WI38 (cell line): ENCODE measurements at regions not wholly inside any gene's neighbourhood (a gene's known extent, or its start where the extent isn't known, plus 50 kb on each side); places are given as distances from the start of the nearest gene placed in this dataset.

Experiments
- H3K4me3 ChIP-seq: 2 replicates; pipeline ENCODE4 v1.5.1; 2011; ENCODE audit warnings: low read depth, mild to moderate bottlenecking, control low read depth, low read length
- CTCF ChIP-seq: IDR thresholded peaks from 2 replicates; pipeline ENCODE4 v1.5.1; 2012; ENCODE audit warnings: low read depth, mild to moderate bottlenecking, control low read depth, low read length

DNA sequence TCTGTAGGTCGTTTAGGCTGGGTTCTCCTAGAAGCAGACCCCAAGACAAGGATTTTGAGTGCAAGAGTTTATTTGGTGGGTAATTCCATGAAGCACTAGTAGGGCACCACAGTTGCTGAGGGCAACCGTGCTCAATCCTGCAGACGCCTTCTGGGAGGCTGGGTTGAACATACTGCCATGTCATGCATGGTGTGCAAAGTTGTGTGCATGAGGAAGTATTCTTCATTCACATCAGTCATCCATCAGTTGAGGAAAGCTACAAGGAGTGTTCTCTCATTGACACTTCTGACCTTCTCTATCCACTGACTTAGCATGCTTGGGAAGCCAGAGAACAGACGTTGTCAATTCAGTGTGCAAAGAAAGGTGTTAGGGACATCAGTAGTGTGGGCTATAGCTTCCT lies 179.2 kb downstream of the PTPN11 start:
- TF ChIP-seq CTCF: no peak
- H3K4me3 ChIP-seq: no peak overlapping the region

DNA sequence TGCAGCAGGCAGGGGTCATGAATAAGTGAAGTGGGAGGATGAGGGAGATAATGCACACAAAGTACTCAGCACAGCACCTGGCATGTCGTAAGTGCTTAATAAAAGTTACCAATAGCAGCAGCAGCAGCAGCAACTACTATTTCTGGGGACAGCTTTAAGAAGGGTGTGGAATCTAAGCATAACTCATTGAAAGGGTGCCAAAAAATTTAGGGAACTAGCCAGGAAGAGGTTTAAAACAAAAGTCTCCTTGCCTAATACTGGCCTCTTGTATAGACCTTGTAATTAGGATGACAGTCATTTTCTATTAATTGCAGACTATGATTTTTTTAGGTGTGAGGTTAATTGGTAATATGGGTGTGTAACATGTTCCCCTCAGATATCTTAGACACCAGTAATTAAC lies 179.9 kb downstream of the PTPN11 start:
- TF ChIP-seq CTCF: no peak
- no peak overlapping the region for H3K4me3 ChIP-seq

DNA sequence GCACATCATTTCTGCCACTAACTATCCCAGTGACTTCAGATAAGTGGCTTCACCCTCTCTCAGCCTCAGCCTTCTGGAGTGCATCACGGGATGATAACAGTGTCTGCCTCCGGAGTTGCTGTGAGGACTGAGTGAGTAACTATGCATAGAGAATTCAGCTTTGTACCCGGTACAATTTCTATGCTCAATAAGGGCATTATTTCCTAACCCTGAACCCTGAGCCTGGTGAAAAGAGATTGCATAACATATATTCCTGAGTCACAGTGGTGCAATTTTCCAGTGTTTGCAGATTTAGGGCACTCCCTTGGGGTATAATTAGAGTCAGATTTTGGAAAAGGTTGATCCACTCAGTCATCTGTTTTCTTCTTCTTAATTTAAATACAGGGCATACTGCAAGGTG lies 181.1 kb downstream of the PTPN11 start:
- TF ChIP-seq CTCF: no peak
- no peak overlapping the region for H3K4me3 ChIP-seq

GRCh38 chr12:112602150-112602549 lies 183.4 kb downstream of the PTPN11 start:
- no peak overlapping the region for H3K4me3 ChIP-seq
- TF ChIP-seq CTCF: no peak

- TF ChIP-seq CTCF: no peak
Measured at GRCh38 chr12:112606611-112607365, 184.8 kb upstream of the RPH3A start.

GRCh38 chr12:112607427-112607826 lies 184.1 kb upstream of the RPH3A start:
- no peak for TF ChIP-seq CTCF
- no peak overlapping the region for H3K4me3 ChIP-seq

More at GRCh38 chr12:112606611-112607365, 184.8 kb upstream of the RPH3A start:
- no peak overlapping the region for H3K4me3 ChIP-seq

DNA sequence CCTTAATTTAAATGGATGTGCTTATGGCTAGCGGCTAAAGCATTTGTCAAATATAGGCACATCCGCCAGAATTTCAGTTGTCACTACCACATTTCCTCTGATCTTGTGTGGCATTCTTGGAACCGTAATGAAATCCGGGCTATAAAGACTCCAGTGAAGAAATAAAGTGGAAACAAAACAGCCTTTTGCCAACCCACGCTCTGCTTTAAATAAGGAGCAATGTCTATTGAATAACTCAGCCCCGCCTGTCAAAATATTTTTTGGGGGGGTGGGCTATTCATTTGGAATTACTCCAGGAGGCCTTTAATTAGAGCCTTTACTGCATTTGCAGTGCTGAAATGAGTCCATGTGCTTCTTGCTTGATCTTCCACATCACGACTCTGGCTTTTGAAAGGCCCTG lies 179.6 kb upstream of the RPH3A start:
- TF ChIP-seq CTCF: no peak
- H3K4me3 ChIP-seq: no peak overlapping the region
